ENCODE measurements at regions not wholly inside any gene's neighbourhood (a gene's known extent, or its start where the extent isn't known, plus 50 kb on each side); places are given as distances from the start of the nearest gene placed in this dataset.

- TF ChIP-seq CTCF (IDR thresholded peaks at IDR 0.05) (no peak), POLR2A (IDR thresholded peaks at IDR 0.05) (no peak)
Measured at GRCh38 chrX:17977696-17978095, 116.6 kb upstream of the RAI2 start.
